NCI-H1694 (cell line): ENCODE measurements at regions not wholly inside any gene's neighbourhood (a gene's known extent, or its start where the extent isn't known, plus 50 kb on each side); places are given as distances from the start of the nearest gene placed in this dataset.
A peak's percentile ranks its signal among the peaks of the same experiment; 100 is the strongest.

ENCODE experiments used
- DNase-seq: peaks from one replicate; lab custom pipeline; 2025; lab: John Stamatoyannopoulos, UW

GRCh38 chr2:234335661-234336228, 161.1 kb downstream of the ARL4C start:
- DNase-seq: peak; percentile 39

- no peak for DNase-seq
Observed at GRCh38 chr2:234334756-234335155, 162.1 kb downstream of the ARL4C start.

- no peak for DNase-seq
Observed at GRCh38 chr2:234334151-234334550, 162.7 kb downstream of the ARL4C start.

- DNase-seq: no peak
Observed at GRCh38 chr2:234333168-234334130, 163.4 kb downstream of the ARL4C start.

GRCh38 chr2:234331966-234332365, 164.9 kb downstream of the ARL4C start:
- DNase-seq: no peak

- DNase-seq: no peak
Observed at GRCh38 chr2:234331566-234331965, 165.3 kb downstream of the ARL4C start.

GRCh38 chr2:234330902-234331301, 166.0 kb downstream of the ARL4C start:
- DNase-seq: no peak

- DNase-seq: no peak
Observed at GRCh38 chr2:234329202-234329960, 167.5 kb downstream of the ARL4C start.

- no peak for DNase-seq
Observed at GRCh38 chr2:234328444-234328990, 168.4 kb downstream of the ARL4C start.

- DNase-seq: no peak
Observed at GRCh38 chr2:234326694-234327093, 170.2 kb downstream of the ARL4C start.

GRCh38 chr2:234324116-234324515, 172.8 kb downstream of the ARL4C start:
- no peak for DNase-seq

- no peak for DNase-seq
Observed at GRCh38 chr2:234322766-234323465, 174.0 kb downstream of the ARL4C start.

GRCh38 chr2:234320066-234320465, 176.8 kb downstream of the ARL4C start:
- no peak for DNase-seq

- no peak for DNase-seq
Observed at GRCh38 chr2:234318361-234318760, 178.5 kb downstream of the ARL4C start.

GRCh38 chr2:234313558-234313957, 183.3 kb downstream of the ARL4C start:
- no peak for DNase-seq

GRCh38 chr2:234310166-234310565, 186.7 kb downstream of the ARL4C start:
- no peak for DNase-seq

GRCh38 chr2:234309431-234309830, 187.4 kb downstream of the ARL4C start:
- no peak for DNase-seq

GRCh38 chr2:234308813-234309195, 188.1 kb downstream of the ARL4C start:
- no peak for DNase-seq

GRCh38 chr2:234308073-234308812, 188.6 kb downstream of the ARL4C start:
- no peak for DNase-seq

- no peak for DNase-seq
Observed at GRCh38 chr2:234307322-234307961, 189.4 kb downstream of the ARL4C start.
